IMR-90 (cell line): ENCODE measurements at regions not wholly inside any gene's neighbourhood (a gene's known extent, or its start where the extent isn't known, plus 50 kb on each side); places are given as distances from the start of the nearest gene placed in this dataset.

Source experiments
- ATAC-seq: fragments of 200-7000 bp; cut with Tn5 transposase; 2 replicates; pipeline ENCODE4 v1.9.1; 2020; ENCODE audit warnings: low read depth, mild to moderate bottlenecking, moderate library complexity
- BruUV-seq: library from RNA; stranded (reverse); fragments of 400-500 nt; replicated peaks from 2 replicates; lab custom pipeline; 2021; lab: Mats Ljungman, UMichigan
- CTCF ChIA-PET: fragments of 300-600 bp; formaldehyde crosslinking; extraction: SDS; loops from one replicate; lab custom pipeline; 2021; ENCODE audit warnings: antibody characterized with exemption; lab: Yijun Ruan, JAX
- POLR2A ChIA-PET: fragments of 300-600 bp; sonication (Branson Sonifier 250); formaldehyde crosslinking; loops from one replicate; lab custom pipeline; 2022; ENCODE audit warnings: antibody characterized with exemption; ENCODE audit not compliant: unreplicated experiment; lab: Charles Lee
- DNase-seq: peaks from one replicate; pipeline ENCODE4 v3.0.0; 2013
- H2AFZ ChIP-seq: replicated peaks from 2 replicates; pipeline ENCODE3; 2013; ENCODE audit warnings: low read length, mild to moderate bottlenecking; ENCODE audit not compliant: poor library complexity
- H2AK5ac ChIP-seq: 2 replicates; pipeline ENCODE4 v1.6.1; 2013; ENCODE audit warnings: low read depth, low read length, inconsistent platforms
- H2AK9ac ChIP-seq: replicated peaks from 2 replicates; pipeline ENCODE3; 2013; ENCODE audit warnings: mild to moderate bottlenecking, low read depth, low read length, moderate library complexity; ENCODE audit not compliant: poor library complexity
- H2BK120ac ChIP-seq: 2 replicates; pipeline ENCODE4 v1.6.1; 2013; ENCODE audit warnings: low read depth, low read length, inconsistent platforms
- H2BK15ac ChIP-seq: 3 replicates; pipeline ENCODE4 v1.6.1; 2013; ENCODE audit warnings: low read depth, low read length, inconsistent platforms
- H2BK20ac ChIP-seq: 2 replicates; pipeline ENCODE4 v1.6.1; 2013; ENCODE audit warnings: low read depth, mild to moderate bottlenecking, inconsistent platforms, low read length, moderate library complexity
- H2BK5ac ChIP-seq: 2 replicates; pipeline ENCODE4 v1.6.1; 2013; ENCODE audit warnings: mild to moderate bottlenecking, low read depth, low read length, inconsistent platforms; ENCODE audit not compliant: poor library complexity, severe bottlenecking
- H3K14ac ChIP-seq: replicated peaks from 2 replicates; pipeline ENCODE4 v1.6.1; 2013; ENCODE audit warnings: low read depth, low read length, inconsistent platforms
- H3K18ac ChIP-seq: 2 replicates; pipeline ENCODE4 v1.6.1; 2013; ENCODE audit warnings: low read depth, low read length, control low read depth
- H3K23ac ChIP-seq: 2 replicates; pipeline ENCODE4 v1.6.1; 2013; ENCODE audit warnings: low read depth, low read length, inconsistent platforms
- H3K27ac ChIP-seq: 2 replicates; pipeline ENCODE4 v1.5.1; 2013; ENCODE audit warnings: mild to moderate bottlenecking, control low read depth, low read length; ENCODE audit not compliant: insufficient read depth
- H3K27me3 ChIP-seq: 2 replicates; pipeline ENCODE4 v1.6.1; 2013; ENCODE audit warnings: low read length; ENCODE audit not compliant: control insufficient read depth, insufficient read depth
- H3K36me3 ChIP-seq: 2 replicates; pipeline ENCODE4 v1.6.1; 2013; ENCODE audit warnings: low read length, mixed read lengths; ENCODE audit not compliant: control insufficient read depth, insufficient read depth
- H3K4ac ChIP-seq: 2 replicates; pipeline ENCODE4 v1.6.1; 2013; ENCODE audit warnings: low read depth, low read length, inconsistent platforms
- H3K4me1 ChIP-seq: 2 replicates; pipeline ENCODE4 v1.6.1; 2013; ENCODE audit warnings: low read length, mixed read lengths; ENCODE audit not compliant: control insufficient read depth, insufficient read depth
- H3K4me2 ChIP-seq: 2 replicates; pipeline ENCODE4 v1.6.1; 2013; ENCODE audit warnings: low read depth, mild to moderate bottlenecking, control low read depth, low read length, moderate library complexity
- H3K4me3 ChIP-seq: 2 replicates; pipeline ENCODE4 v1.5.1; 2013; ENCODE audit warnings: low read depth, mild to moderate bottlenecking, control low read depth, low read length, moderate library complexity; ENCODE audit not compliant: insufficient read depth
- H3K56ac ChIP-seq: 2 replicates; pipeline ENCODE4 v1.6.1; 2013; ENCODE audit warnings: low read length, inconsistent platforms; ENCODE audit not compliant: insufficient read depth; ENCODE audit errors: extremely low read depth
- H3K79me1 ChIP-seq, 2 experiments: 2 replicates each; pipeline ENCODE4 v1.6.1; 2013; ENCODE audit warnings: low read length in 2 of 2, inconsistent platforms in 1 of 2, low read depth in 1 of 2
- H3K9ac ChIP-seq: 2 replicates; pipeline ENCODE4 v1.6.1; 2013; ENCODE audit warnings: low read depth, low read length, control low read depth
- H3K9me1 ChIP-seq: 2 replicates; pipeline ENCODE4 v1.6.1; 2013; ENCODE audit warnings: low read length, inconsistent platforms; ENCODE audit not compliant: insufficient read depth
- H3K9me3 ChIP-seq: 2 replicates; pipeline ENCODE4 v1.6.1; 2013; ENCODE audit warnings: low read length; ENCODE audit not compliant: control insufficient read depth, insufficient read depth
- H4K20me1 ChIP-seq: 2 replicates; pipeline ENCODE4 v1.6.1; 2013; ENCODE audit warnings: low read length, inconsistent platforms; ENCODE audit not compliant: insufficient read depth
- H4K5ac ChIP-seq: 2 replicates; pipeline ENCODE4 v1.6.1; 2013; ENCODE audit warnings: mild to moderate bottlenecking, low read depth, low read length, control low read depth
- H4K8ac ChIP-seq, 2 experiments: 2 replicates each; pipeline ENCODE4 v1.6.1; 2013; ENCODE audit warnings: low read depth in 2 of 2, low read length in 2 of 2, control low read depth in 1 of 2, inconsistent platforms in 1 of 2
- H4K91ac ChIP-seq: 2 replicates; pipeline ENCODE4 v1.6.1; 2013; ENCODE audit warnings: low read depth, low read length, inconsistent platforms; ENCODE audit not compliant: insufficient read depth
- MAFK ChIP-seq: IDR thresholded peaks from 2 replicates; pipeline ENCODE4 v1.6.1; 2012; ENCODE audit warnings: low read depth, low read length, improper control_type of control experiment
- NFE2L2 ChIP-seq: fragments of 150-350 bp; IDR thresholded peaks from 2 replicates; pipeline ENCODE4 v1.6.1; 2016; ENCODE audit warnings: low read depth, mild to moderate bottlenecking, low read length
- RCOR1 ChIP-seq: IDR thresholded peaks from 2 replicates; pipeline ENCODE4 v1.6.1; 2012; ENCODE audit warnings: mild to moderate bottlenecking, low read length, improper control_type of control experiment; ENCODE audit not compliant: insufficient replicate concordance
- WGBS, 2 experiments: methylation state at CpG; one replicate each; pipeline versions ENCODE4 v1.1.5 to v1.1.7; 2013; ENCODE audit warnings: missing lambda C conversion rate in 2 of 2; ENCODE audit not compliant: insufficient read length in 1 of 2; ENCODE audit errors: extremely low coverage in 2 of 2; 5-methylcytosine and 5-hydroxymethylcytosine counted together
- dilution Hi-C: fragments of 300-500 bp; cut with HindIII; formaldehyde crosslinking; loops from one replicate; pipeline ENCODE4 v1.14.3; 2018; ENCODE audit warnings: low sequenced_read_pairs; ENCODE audit not compliant: unreplicated experiment
- in situ Hi-C: fragments of 300-500 bp; cut with MboI; formaldehyde crosslinking; loops from 3 replicates; pipeline ENCODE4 v1.14.3; 2019; ENCODE audit warnings: low sequenced_read_pairs, inconsistent platforms, mixed read lengths
- intact Hi-C: fragments of 100-400 bp; cut with micrococcal nuclease; formaldehyde crosslinking; loops from 2 replicates; pipeline ENCODE4 v1.10.0; 2022

DNA sequence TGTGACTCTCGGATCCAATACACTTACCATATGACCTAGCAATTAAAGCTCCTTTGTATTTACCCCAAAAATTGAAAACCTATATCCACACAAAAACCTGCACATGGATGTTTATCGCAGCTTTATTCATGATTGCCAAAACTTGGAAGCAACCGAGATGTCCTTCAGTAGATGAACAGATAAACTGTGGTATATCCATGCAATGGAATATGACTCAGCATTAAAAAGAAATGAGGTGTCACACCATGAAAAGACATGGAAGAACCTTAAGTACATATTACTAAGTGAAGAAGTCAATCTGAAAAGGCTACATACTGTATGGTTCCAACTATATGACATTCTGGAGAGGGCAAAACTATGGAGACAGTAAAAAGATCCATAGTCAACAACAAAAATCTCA, 82.0 kb upstream of the PHF24 start:
- BruUV-seq, result no TSS peak
- TF ChIP-seq RCOR1 (no peak), MAFK (0 out of 2 replicates have a peak, but pooled peaks have one; percentile 8), NFE2L2 (peak; percentile 77)

More for the DNA sequence above, 82.0 kb upstream of the PHF24 start:
- ATAC-seq (no peak), DNase-seq (no peak)
- Histone ChIP-seq H3K4me3 (no peak overlapping the region), H2AK5ac (no peak overlapping the region), H3K23ac (no peak overlapping the region), H3K9ac (no peak overlapping the region), H2BK15ac (no peak overlapping the region), H3K9me1 (no peaks in the 10 kb centered on the region), H2BK5ac (no peak overlapping the region), H4K8ac (no peak overlapping the region), H3K18ac (no peak overlapping the region), H2BK20ac (no peak overlapping the region), H3K79me1 (no peaks in the 10 kb centered on the region), H3K36me3 (no peaks in the 10 kb centered on the region), H4K5ac (no peak overlapping the region), H4K20me1 (no peaks in the 10 kb centered on the region), H3K9me3 (no peaks in the 10 kb centered on the region), H2AFZ (no peak overlapping the region), H3K27me3 (no peaks in the 10 kb centered on the region), H3K14ac (no peak overlapping the region), H2BK120ac (no peak overlapping the region), H3K4ac (no peak overlapping the region), H3K4me2 (no peak overlapping the region), H2AK9ac (no peak overlapping the region), H3K4me1 (no peaks in the 10 kb centered on the region), H4K91ac (no peak overlapping the region), H3K27ac (no peak overlapping the region), H3K56ac (no peak overlapping the region)
- in situ Hi-C loops, result no loop called here
- dilution Hi-C loops, result no loop called here
- POLR2A ChIA-PET, result no interaction called here
- CTCF ChIA-PET, result no interaction called here
- intact Hi-C loops, result no loop called here
- no CpG with 5 or more reads among the region's 3 CpGs for WGBS, 2 experiments
